ENCODE measurements at regions not wholly inside any gene's neighbourhood (a gene's known extent, or its start where the extent isn't known, plus 50 kb on each side); places are given as distances from the start of the nearest gene placed in this dataset.

- 0 out of 2 replicates have a peak, but pooled peaks have one; percentile 17 for TF ChIP-seq HNF4G (IDR thresholded peaks at IDR 0.05; ENCODE audit: borderline replicate concordance, low read depth, low read length)
- TF ChIP-seq HNF4G (CRISPR knock-in tag; IDR thresholded peaks at IDR 0.05; ENCODE audit: borderline replicate concordance, low read depth): no peak
- 0 out of 2 replicates have a peak, but pooled peaks have one; percentile 26 for TF ChIP-seq BHLHE40 (IDR thresholded peaks at IDR 0.05; ENCODE audit: low read length)
- peak; percentile 98 for TF ChIP-seq HIC2 (CRISPR knock-in tag; IDR thresholded peaks at IDR 0.05; ENCODE audit: low read depth)
- TF ChIP-seq MAFF (IDR thresholded peaks at IDR 0.05; ENCODE audit: low read depth, low read length): no peak
- no peak for TF ChIP-seq ZNF207 (IDR thresholded peaks at IDR 0.05; ENCODE audit: borderline replicate concordance)
- no peak for TF ChIP-seq ZNF709 (CRISPR knock-in tag; IDR thresholded peaks at IDR 0.05)
- no peak for TF ChIP-seq ELF4 (CRISPR knock-in tag; IDR thresholded peaks at IDR 0.05; ENCODE audit: borderline replicate concordance)
- 0 out of 2 replicates have a peak, but pooled peaks have one; percentile 17 for TF ChIP-seq ARNTL (CRISPR knock-in tag; IDR thresholded peaks at IDR 0.05)
- no peak for TF ChIP-seq ZNF292 (CRISPR knock-in tag; IDR thresholded peaks at IDR 0.05; ENCODE audit: borderline replicate concordance, low read depth)
- TF ChIP-seq FOXP1 (IDR thresholded peaks at IDR 0.05): no peak
- TF ChIP-seq FOXP1 (CRISPR knock-in tag; IDR thresholded peaks at IDR 0.05): peak; percentile 34; the same call in 1 of the 2 replicates
- TF ChIP-seq NFE2L2 (IDR thresholded peaks at IDR 0.05; ENCODE audit: low read length): no peak
- TF ChIP-seq RARA (CRISPR knock-in tag; IDR thresholded peaks at IDR 0.05): peak; percentile 57
- TF ChIP-seq ZNF501 (CRISPR knock-in tag; IDR thresholded peaks at IDR 0.05): 0 out of 2 replicates have a peak, but pooled peaks have one; percentile 20
- peak; percentile 43; the same call in 1 of the 2 replicates for TF ChIP-seq HDAC1 (CRISPR knock-in tag; IDR thresholded peaks at IDR 0.05)
- 0 out of 2 replicates have a peak, but pooled peaks have one; percentile 42 for TF ChIP-seq ZNF543 (CRISPR knock-in tag; IDR thresholded peaks at IDR 0.05)
- TF ChIP-seq GMEB1 (CRISPR knock-in tag; IDR thresholded peaks at IDR 0.05; ENCODE audit: borderline replicate concordance): no peak
- peak; percentile 35; the same call in 1 of the 2 replicates for TF ChIP-seq BCL6 (CRISPR knock-in tag; IDR thresholded peaks at IDR 0.05)
- TF ChIP-seq TCF7L2 (IDR thresholded peaks at IDR 0.05; ENCODE audit: low read depth, low read length): no peak
- TF ChIP-seq NR2F6 (IDR thresholded peaks at IDR 0.05): no peak
- TF ChIP-seq NR2F6 (CRISPR knock-in tag; IDR thresholded peaks at IDR 0.05): peak; percentile 23; the same call in 1 of the 2 replicates
- no peak for TF ChIP-seq SMC3 (IDR thresholded peaks at IDR 0.05; ENCODE audit: low read length)
- TF ChIP-seq GATAD2A (CRISPR knock-in tag; IDR thresholded peaks at IDR 0.05): peak; percentile 48; the same call in 1 of the 2 replicates
- no peak for TF ChIP-seq ZNF574 (CRISPR knock-in tag; IDR thresholded peaks at IDR 0.05)
- TF ChIP-seq SOX5 (CRISPR knock-in tag; IDR thresholded peaks at IDR 0.05; ENCODE audit: borderline replicate concordance): peak; percentile 57; the same call in 1 of the 2 replicates
- no peak for TF ChIP-seq CTCF (CRISPR knock-in tag; IDR thresholded peaks at IDR 0.05)
Observed at GRCh38 chr5:135234242-135234641, 164.8 kb downstream of the MACROH2A1 start (continued).

Data from HepG2 (cell line).